Esophagus squamous epithelium (tissue), 4 donors: ENCODE measurements at regions not wholly inside any gene's neighbourhood (a gene's known extent, or its start where the extent isn't known, plus 50 kb on each side); places are given as distances from the start of the nearest gene placed in this dataset.

Experiments
- CTCF ChIP-seq, 6 experiments: fragments of 450-650 bp in 4 of 6; fragments of 200-600 bp in 2 of 6; sonication (generic) in 2 of 6; IDR thresholded peaks; one replicate each; pipeline ENCODE4 v1.5.1; 2016 to 2019; ENCODE audit warnings: antibody characterized with exemption in 6 of 6, mild to moderate bottlenecking in 4 of 6, moderate library complexity in 4 of 6
- POLR2A ChIP-seq, 4 donors: fragments of 450-650 bp; IDR thresholded peaks; one replicate each; pipeline ENCODE4 v1.6.1; 2017; ENCODE audit warnings: antibody characterized with exemption in 4 of 4, mild to moderate bottlenecking in 4 of 4, moderate library complexity in 3 of 4

DNA sequence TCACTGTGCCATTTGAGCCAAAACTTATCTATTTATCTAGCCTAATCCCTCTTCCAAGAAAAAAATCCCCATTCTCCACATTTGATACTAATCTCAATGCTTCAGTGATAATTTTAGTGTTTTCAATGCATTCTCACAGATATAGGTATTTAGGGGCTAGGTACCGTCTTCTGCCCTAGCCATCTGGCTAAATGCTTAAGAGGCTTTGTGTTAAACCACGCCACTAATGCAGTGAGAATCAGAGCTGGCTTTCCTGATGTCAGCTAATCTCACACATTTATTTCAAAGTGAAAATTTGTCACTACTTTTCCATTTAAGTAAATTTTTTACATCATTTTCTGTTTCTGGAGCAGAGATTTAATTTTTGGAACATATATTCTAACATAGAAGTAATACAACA is 479.7 kb downstream of the MAN2A1 start:
- no peak for TF ChIP-seq CTCF (IDR thresholded peaks at IDR 0.05)
- TF ChIP-seq POLR2A (IDR thresholded peaks at IDR 0.05), result no peak
